PC-3 (cell line): ENCODE measurements at regions not wholly inside any gene's neighbourhood (a gene's known extent, or its start where the extent isn't known, plus 50 kb on each side); places are given as distances from the start of the nearest gene placed in this dataset.
"Not testable (repeated sequence)": the region's sequence is repeated elsewhere in the genome, so short reads cannot be mapped to it uniquely, and the experiment has no call there.

Experiments
- ATAC-seq: fragments of 200-7000 bp; cut with Tn5 transposase; 2 replicates; pipeline ENCODE4 v1.9.1; 2020; ENCODE audit warnings: mild to moderate bottlenecking, moderate library complexity
- BruUV-seq: library from RNA; stranded (reverse); fragments of 400-500 nt; replicated peaks from 2 replicates; lab custom pipeline; 2021; lab: Mats Ljungman, UMichigan
- CTCF ChIA-PET: fragments of 300-600 bp; sonication (Branson Sonifier 250); formaldehyde crosslinking; loops from one replicate; lab custom pipeline; 2022; ENCODE audit warnings: antibody characterized with exemption; lab: Charles Lee
- POLR2A ChIA-PET: fragments of 300-600 bp; sonication (Branson Sonifier 250); formaldehyde crosslinking; loops from one replicate; lab custom pipeline; 2022; ENCODE audit warnings: antibody characterized with exemption; ENCODE audit not compliant: unreplicated experiment; lab: Charles Lee
- DNase-seq: peaks from one replicate; pipeline ENCODE4 v3.0.0-alpha.2; 2015
- H2AFZ ChIP-seq: fragments of 300-600 bp; sonication (generic); 2 replicates; pipeline ENCODE4 v1.6.0; 2016; ENCODE audit warnings: antibody characterized with exemption, low read length
- H3F3A ChIP-seq: fragments of 300-600 bp; sonication (generic); one replicate; pipeline ENCODE4 v1.6.0; 2017; ENCODE audit warnings: antibody characterized with exemption, low read length, control low read depth, mild to moderate bottlenecking; ENCODE audit not compliant: unreplicated experiment
- H3K27ac ChIP-seq: fragments of 300-600 bp; sonication (generic); 2 replicates; pipeline ENCODE4 v1.5.1; 2016; ENCODE audit warnings: mild to moderate bottlenecking, low read length
- H3K27me3 ChIP-seq: fragments of 300-600 bp; sonication (generic); 2 replicates; pipeline ENCODE4 v1.6.1; 2016; ENCODE audit warnings: low read length, mixed read lengths
- H3K36me3 ChIP-seq: fragments of 300-600 bp; sonication (generic); 2 replicates; pipeline ENCODE4 v1.6.1; 2016; ENCODE audit warnings: low read depth, mixed run types, low read length, mixed read lengths
- H3K4me1 ChIP-seq: fragments of 300-600 bp; sonication (generic); 2 replicates; pipeline ENCODE4 v1.5.1; 2016; ENCODE audit warnings: low read length; ENCODE audit not compliant: insufficient read depth
- H3K4me2 ChIP-seq: fragments of 300-600 bp; sonication (generic); 2 replicates; pipeline ENCODE4 v1.6.0; 2016; ENCODE audit warnings: low read length
- H3K4me3 ChIP-seq: fragments of 300-600 bp; sonication (generic); 2 replicates; pipeline ENCODE4 v1.5.1; 2016; ENCODE audit warnings: mild to moderate bottlenecking, low read length, mixed read lengths
- H3K79me2 ChIP-seq: fragments of 300-600 bp; sonication (generic); 2 replicates; pipeline ENCODE4 v1.6.1; 2017; ENCODE audit warnings: low read length, mixed read lengths
- H3K9ac ChIP-seq: fragments of 300-600 bp; sonication (generic); 2 replicates; pipeline ENCODE4 v1.6.0; 2016; ENCODE audit warnings: mild to moderate bottlenecking, low read length
- H3K9me2 ChIP-seq: fragments of 300-600 bp; sonication (generic); replicated peaks from 2 replicates; pipeline ENCODE4 v1.6.1; 2016; ENCODE audit warnings: mixed run types, low read length, mixed read lengths
- H3K9me3 ChIP-seq: fragments of 300-600 bp; sonication (generic); 2 replicates; pipeline ENCODE4 v1.6.1; 2016; ENCODE audit warnings: low read length, mixed read lengths
- H4K20me1 ChIP-seq: fragments of 300-600 bp; sonication (generic); 2 replicates; pipeline ENCODE4 v1.6.1; 2016; ENCODE audit warnings: low read length, mixed read lengths
- EZH2 ChIP-seq: fragments of 300-600 bp; sonication (generic); IDR thresholded peaks from one replicate; pipeline ENCODE4 v1.6.1; 2017; ENCODE audit warnings: antibody characterized with exemption, mild to moderate bottlenecking, low read length; ENCODE audit not compliant: unreplicated experiment
- EZH2phosphoT487 ChIP-seq: fragments of 300-600 bp; sonication (generic); IDR thresholded peaks from 2 replicates; pipeline ENCODE4 v1.6.1; 2018; ENCODE audit warnings: mild to moderate bottlenecking, antibody characterized with exemption, low read length, borderline replicate concordance
- intact Hi-C: fragments of 100-400 bp; cut with micrococcal nuclease; formaldehyde crosslinking; loops from 2 replicates; pipeline ENCODE4 v1.9.0; 2023
- TF ChIP-seq, protein P1 (sequence below): fragments of 300-600 bp; sonication (generic); conservative IDR thresholded peaks from 2 replicates; pipeline ENCODE4 v1.5.1; 2017; ENCODE audit warnings: antibody characterized with exemption, low read depth, mild to moderate bottlenecking, low read length

DNA sequence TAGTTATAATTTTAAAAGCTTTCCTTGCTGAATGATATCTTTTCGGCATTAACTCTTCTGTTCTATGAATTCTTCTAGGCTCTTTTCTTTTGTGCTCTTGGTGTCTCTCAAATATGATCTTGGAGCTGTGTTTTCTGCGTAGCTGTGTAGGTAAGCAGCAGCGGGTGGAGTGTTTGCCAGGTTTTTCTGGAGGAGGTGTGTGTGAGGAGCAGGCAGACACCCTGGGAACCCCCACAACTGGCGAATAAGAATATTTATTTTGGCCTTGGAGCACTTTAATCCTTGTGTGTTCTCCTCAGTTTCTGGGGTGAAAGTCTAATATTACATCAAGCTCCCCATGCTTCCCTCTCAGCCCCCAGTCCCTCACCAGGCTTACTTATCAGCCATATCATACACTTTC lies 232.0 kb upstream of the FANCL start:
- no peak for ATAC-seq
- Histone ChIP-seq H3K36me3 (no peaks in the 10 kb centered on the region), H3K79me2 (no peaks in the 10 kb centered on the region), H3K9me2 (no peaks in the 10 kb centered on the region), H3K4me1 (no peaks in the 10 kb centered on the region), H3K9ac (no peak overlapping the region), H3F3A (no peaks in the 10 kb centered on the region), H3K27ac (no peak overlapping the region), H2AFZ (no peak overlapping the region), H3K4me2 (no peak overlapping the region), H3K9me3 (no peaks in the 10 kb centered on the region), H3K27me3 (no peaks in the 10 kb centered on the region), H3K4me3 (no peak overlapping the region), H4K20me1 (no peaks in the 10 kb centered on the region)
- POLR2A ChIA-PET, result no interaction called here
- CTCF ChIA-PET, result no interaction called here
- intact Hi-C loops, result no loop called here
- TF ChIP-seq EZH2 (no peak), EZH2phosphoT487 (no peak)
- TF ChIP-seq, protein P1, sequence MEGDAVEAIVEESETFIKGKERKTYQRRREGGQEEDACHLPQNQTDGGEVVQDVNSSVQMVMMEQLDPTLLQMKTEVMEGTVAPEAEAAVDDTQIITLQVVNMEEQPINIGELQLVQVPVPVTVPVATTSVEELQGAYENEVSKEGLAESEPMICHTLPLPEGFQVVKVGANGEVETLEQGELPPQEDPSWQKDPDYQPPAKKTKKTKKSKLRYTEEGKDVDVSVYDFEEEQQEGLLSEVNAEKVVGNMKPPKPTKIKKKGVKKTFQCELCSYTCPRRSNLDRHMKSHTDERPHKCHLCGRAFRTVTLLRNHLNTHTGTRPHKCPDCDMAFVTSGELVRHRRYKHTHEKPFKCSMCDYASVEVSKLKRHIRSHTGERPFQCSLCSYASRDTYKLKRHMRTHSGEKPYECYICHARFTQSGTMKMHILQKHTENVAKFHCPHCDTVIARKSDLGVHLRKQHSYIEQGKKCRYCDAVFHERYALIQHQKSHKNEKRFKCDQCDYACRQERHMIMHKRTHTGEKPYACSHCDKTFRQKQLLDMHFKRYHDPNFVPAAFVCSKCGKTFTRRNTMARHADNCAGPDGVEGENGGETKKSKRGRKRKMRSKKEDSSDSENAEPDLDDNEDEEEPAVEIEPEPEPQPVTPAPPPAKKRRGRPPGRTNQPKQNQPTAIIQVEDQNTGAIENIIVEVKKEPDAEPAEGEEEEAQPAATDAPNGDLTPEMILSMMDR, result no peak
- no peak for DNase-seq
- BruUV-seq, result no TSS peak

DNA sequence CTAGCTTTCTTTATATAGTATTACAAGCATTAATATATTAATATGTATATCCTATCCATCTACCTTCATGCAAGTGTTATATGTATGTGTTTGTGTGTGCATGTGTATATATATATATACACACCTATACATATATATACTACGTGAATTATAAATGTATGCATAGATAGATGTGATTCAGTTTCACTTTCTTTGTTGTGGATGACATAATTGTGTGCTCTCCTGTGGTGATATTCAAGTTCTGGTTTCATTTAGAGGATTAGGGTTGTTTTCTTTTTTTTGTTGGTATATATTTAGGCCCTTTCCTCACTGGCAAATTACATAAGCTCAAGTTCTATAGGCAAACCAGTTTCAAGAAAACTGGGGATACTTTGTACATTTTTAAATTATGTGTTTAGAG lies 225.7 kb upstream of the FANCL start:
- H4K20me1 ChIP-seq, result no peaks in the 10 kb centered on the region
- no peak for DNase-seq
- ATAC-seq, result no peak
- POLR2A ChIA-PET, result interaction anchor here (0.6 kb wide), 1 partner anchor 61 kb away, joined by 8 read pairs; no protein-coding TSS in a partner anchor
- no peaks in the 10 kb centered on the region for H3F3A ChIP-seq
- no peak overlapping the region for H3K9ac ChIP-seq
- BruUV-seq, result no TSS peak
- H3K36me3 ChIP-seq, result no peaks in the 10 kb centered on the region
- H3K9me2 ChIP-seq, result no peaks in the 10 kb centered on the region
- no peak overlapping the region for H3K4me2 ChIP-seq
- H3K4me1 ChIP-seq, result no peaks in the 10 kb centered on the region
- no peaks in the 10 kb centered on the region for H3K9me3 ChIP-seq
- TF ChIP-seq, protein P1, result no peak
- no peaks in the 10 kb centered on the region for H3K79me2 ChIP-seq
- H2AFZ ChIP-seq, result no peak overlapping the region
- no peak overlapping the region for H3K27ac ChIP-seq
- CTCF ChIA-PET, result no interaction called here
- H3K4me3 ChIP-seq, result no peak overlapping the region
- intact Hi-C loops, result no loop called here
- no peaks in the 10 kb centered on the region for H3K27me3 ChIP-seq

DNA sequence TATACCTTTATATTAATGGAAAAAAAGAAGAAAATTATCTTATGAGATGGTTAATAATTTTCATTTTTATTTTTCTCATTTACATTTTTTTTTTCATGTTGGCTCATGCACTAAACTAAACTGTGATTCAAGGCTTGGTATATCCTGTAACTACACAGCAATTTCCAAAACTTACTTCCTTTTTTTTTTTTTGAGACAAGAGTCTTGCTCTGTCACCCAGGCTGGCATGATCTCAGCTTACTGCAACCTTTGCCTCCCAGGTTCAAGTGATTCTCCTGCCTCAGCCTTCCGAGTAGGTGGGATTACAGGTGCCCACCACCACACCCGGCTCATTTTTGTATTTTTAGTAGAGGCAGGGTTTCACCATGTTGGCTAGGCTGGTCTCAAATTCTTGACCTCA lies 224.9 kb upstream of the FANCL start:
- DNase-seq, H3K9me2 ChIP-seq, POLR2A ChIA-PET, H3K4me1 ChIP-seq, H3K9me3 ChIP-seq, H3K4me2 ChIP-seq, CTCF ChIA-PET, H3K79me2 ChIP-seq, H2AFZ ChIP-seq, intact Hi-C loops, H3K9ac ChIP-seq, H4K20me1 ChIP-seq, H3F3A ChIP-seq, H3K36me3 ChIP-seq, H3K4me3 ChIP-seq, H3K27ac ChIP-seq, ATAC-seq, H3K27me3 ChIP-seq, BruUV-seq: not testable (repeated sequence)
